ENCODE measurements at regions not wholly inside any gene's neighbourhood (a gene's known extent, or its start where the extent isn't known, plus 50 kb on each side); places are given as distances from the start of the nearest gene placed in this dataset.

- TF ChIP-seq CTCF (IDR thresholded peaks at IDR 0.05) (no peak), REST (IDR thresholded peaks at IDR 0.05; ENCODE audit: insufficient read depth in 1 of 2, low read depth in 2 of 2, low read length in 1 of 2) (no peak), POLR2AphosphoS5 (IDR thresholded peaks at IDR 0.05; ENCODE audit: low read depth, low read length) (no peak)
Measured at GRCh38 chr2:113357071-113357470, 78.3 kb upstream of the PAX8 start.

Measured in Panc1 (cell line).